C4-2B (cell line): ENCODE measurements at regions not wholly inside any gene's neighbourhood (a gene's known extent, or its start where the extent isn't known, plus 50 kb on each side); places are given as distances from the start of the nearest gene placed in this dataset.

Experiments
- H3K27ac ChIP-seq: fragments of 450-650 bp; 2 replicates; pipeline ENCODE4 v1.5.1; 2017
- CTCF ChIP-seq: fragments of 450-650 bp; conservative IDR thresholded peaks from 2 replicates; pipeline ENCODE4 v1.5.1; 2017; ENCODE audit warnings: mild to moderate bottlenecking
- ZFX ChIP-seq: fragments of 450-650 bp; IDR thresholded peaks from 2 replicates; pipeline ENCODE4 v1.6.1; 2017

GRCh38 chr10:81674941-81675340, 200.1 kb upstream of the NRG3 start:
- no peak overlapping the region for H3K27ac ChIP-seq
- TF ChIP-seq ZFX (no peak), CTCF (no peak)

- TF ChIP-seq CTCF (no peak), ZFX (no peak)
- no peak overlapping the region for H3K27ac ChIP-seq
Observed at GRCh38 chr10:81679291-81679690, 195.7 kb upstream of the NRG3 start.

GRCh38 chr10:81680359-81680758, 194.6 kb upstream of the NRG3 start:
- no peak overlapping the region for H3K27ac ChIP-seq
- TF ChIP-seq ZFX (no peak), CTCF (no peak)

- TF ChIP-seq ZFX (no peak), CTCF (no peak)
- no peak overlapping the region for H3K27ac ChIP-seq
Observed at GRCh38 chr10:81688459-81688858, 186.5 kb upstream of the NRG3 start.

GRCh38 chr10:81696609-81697388, 178.2 kb upstream of the NRG3 start:
- no peak for TF ChIP-seq ZFX
- TF ChIP-seq CTCF = no peak
- H3K27ac ChIP-seq = no peak overlapping the region

- TF ChIP-seq ZFX (no peak), CTCF (no peak)
- H3K27ac ChIP-seq = no peak overlapping the region
Observed at GRCh38 chr10:81704596-81704995, 170.4 kb upstream of the NRG3 start.

GRCh38 chr10:81708416-81708815, 166.6 kb upstream of the NRG3 start:
- no peak for TF ChIP-seq CTCF
- TF ChIP-seq ZFX = no peak

More at GRCh38 chr10:81708416-81708815, 166.6 kb upstream of the NRG3 start:
- no peak overlapping the region for H3K27ac ChIP-seq
